AG20443 (cell line): ENCODE measurements at regions not wholly inside any gene's neighbourhood (a gene's known extent, or its start where the extent isn't known, plus 50 kb on each side); places are given as distances from the start of the nearest gene placed in this dataset.
"Not testable (repeated sequence)": the region's sequence is repeated elsewhere in the genome, so short reads cannot be mapped to it uniquely, and the experiment has no call there.

ENCODE experiments used
- DNase-seq: peaks from one replicate; pipeline ENCODE4 v3.0.0; 2012; ENCODE audit warnings: low spot score, mixed read lengths

- DNase-seq, result not testable (repeated sequence)
These were observed 141.1 kb downstream of the SLCO4C1 start for GRCh38 chr5:102154791-102155605.

- no peak for DNase-seq
These were observed 141.8 kb downstream of the SLCO4C1 start for GRCh38 chr5:102154291-102154690.

- peak; percentile 9 for DNase-seq
These were observed 142.9 kb downstream of the SLCO4C1 start for GRCh38 chr5:102153003-102153759.

- no peak for DNase-seq
These were observed 157.1 kb downstream of the SLCO4C1 start for GRCh38 chr5:102139029-102139428.

GRCh38 chr5:102138243-102138653 is 157.8 kb downstream of the SLCO4C1 start:
- DNase-seq, result no peak

GRCh38 chr5:102130890-102131289 is 165.2 kb downstream of the SLCO4C1 start:
- no peak for DNase-seq

GRCh38 chr5:102130386-102130785 is 165.7 kb downstream of the SLCO4C1 start:
- DNase-seq, result no peak

GRCh38 chr5:102119252-102119651 is 176.8 kb downstream of the SLCO4C1 start:
- no peak for DNase-seq

GRCh38 chr5:102115736-102116135 is 180.3 kb downstream of the SLCO4C1 start:
- DNase-seq, result no peak

GRCh38 chr5:102114525-102115069 is 181.5 kb downstream of the SLCO4C1 start:
- DNase-seq, result no peak

- DNase-seq, result no peak
These were observed 188.2 kb downstream of the SLCO4C1 start for GRCh38 chr5:102107865-102108264.

GRCh38 chr5:102106599-102106998 is 189.5 kb downstream of the SLCO4C1 start:
- no peak for DNase-seq

- no peak for DNase-seq
These were observed 196.2 kb downstream of the SLCO4C1 start for GRCh38 chr5:102099766-102100331.

- DNase-seq, result not testable (repeated sequence)
These were observed 197.0 kb downstream of the SLCO4C1 start for GRCh38 chr5:102099083-102099482.

- not testable (repeated sequence) for DNase-seq
These were observed 197.5 kb downstream of the SLCO4C1 start for GRCh38 chr5:102098606-102099005.

- DNase-seq, result no peak
These were observed 205.3 kb downstream of the SLCO4C1 start for GRCh38 chr5:102090770-102091169.

- no peak for DNase-seq
These were observed 206.2 kb downstream of the SLCO4C1 start for GRCh38 chr5:102089883-102090282.

- DNase-seq, result no peak
These were observed 208.2 kb downstream of the SLCO4C1 start for GRCh38 chr5:102087906-102088305.

- DNase-seq, result no peak
These were observed 215.8 kb downstream of the SLCO4C1 start for GRCh38 chr5:102080288-102080687.

- no peak for DNase-seq
These were observed 218.2 kb downstream of the SLCO4C1 start for GRCh38 chr5:102077920-102078319.

- no peak for DNase-seq
These were observed 226.1 kb downstream of the SLCO4C1 start for GRCh38 chr5:102069974-102070373.

- no peak for DNase-seq
These were observed 227.2 kb downstream of the SLCO4C1 start for GRCh38 chr5:102068870-102069269.

- no peak for DNase-seq
These were observed 246.6 kb downstream of the SLCO4C1 start for GRCh38 chr5:102049517-102049916.
